Keratinocyte (primary cell): ENCODE measurements at regions not wholly inside any gene's neighbourhood (a gene's known extent, or its start where the extent isn't known, plus 50 kb on each side); places are given as distances from the start of the nearest gene placed in this dataset.

Source experiments
- CTCF ChIP-seq, 3 experiments: IDR thresholded peaks in 1 of 3; conservative IDR thresholded peaks in 1 of 3; optimal IDR thresholded peaks in 1 of 3; 2 replicates in 2 of 3; 3 replicates in 1 of 3; pipeline versions ENCODE3 to v1.5.1; 2011; ENCODE audit warnings: low read length in 3 of 3, mild to moderate bottlenecking in 3 of 3, moderate library complexity in 2 of 3, control low read depth in 1 of 3, inconsistent platforms in 1 of 3; ENCODE audit not compliant: insufficient read depth in 2 of 3; ENCODE audit errors: extremely low read depth in 1 of 3
- EZH2 ChIP-seq: IDR thresholded peaks from one replicate; pipeline ENCODE4 v1.6.1; 2012; ENCODE audit warnings: inconsistent platforms, mild to moderate bottlenecking, low read length, moderate library complexity

GRCh38 chr14:105911006-105911847, 384.8 kb downstream of the TMEM121 start:
- TF ChIP-seq CTCF (optimal IDR thresholded peaks at IDR 0.05 in 1 of 3, IDR thresholded peaks at IDR 0.05 in 1 of 3, conservative IDR thresholded peaks at IDR 0.05 in 1 of 3; ENCODE audit: extremely low read depth in 1 of 3, insufficient read depth in 2 of 3, low read length in 3 of 3) (no peak), EZH2 (no peak)
